ENCODE measurements at regions not wholly inside any gene's neighbourhood (a gene's known extent, or its start where the extent isn't known, plus 50 kb on each side); places are given as distances from the start of the nearest gene placed in this dataset.

DNA sequence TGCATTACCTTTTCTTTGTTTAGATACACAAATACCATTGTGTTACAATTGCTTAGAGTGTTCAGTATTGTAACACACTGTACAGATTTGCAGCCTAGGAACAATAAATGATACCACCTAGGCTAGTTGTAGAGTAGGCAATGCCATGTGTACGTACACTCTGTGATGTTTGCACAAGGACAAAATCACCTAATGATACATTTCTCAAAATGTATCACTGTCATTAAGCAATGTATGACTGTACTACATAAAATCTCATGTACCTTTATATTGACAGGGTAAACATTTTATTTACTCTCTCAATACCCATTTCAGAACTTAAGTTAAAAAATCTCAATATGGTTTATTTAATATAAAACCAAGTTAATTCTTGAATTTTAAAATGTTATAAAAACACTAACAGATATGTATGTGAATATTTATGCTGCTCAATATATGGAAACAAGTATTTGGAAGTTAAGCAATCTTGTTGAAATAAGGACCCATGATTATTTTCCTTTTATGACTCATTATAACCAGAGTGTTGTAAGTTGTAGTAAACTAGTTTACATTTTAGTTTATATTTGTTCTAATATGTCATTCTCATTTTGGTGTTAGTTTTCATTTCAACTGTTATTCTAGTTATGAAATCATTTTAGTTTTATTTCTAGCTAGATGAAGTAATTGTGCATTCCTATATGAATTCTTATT lies 409.2 kb downstream of the TLL1 start:
- H4K20me1 ChIP-seq (ENCODE audit: insufficient read depth, low read length, poor library complexity, severe bottlenecking), result no peaks in the 10 kb centered on the region
- no peak for TF ChIP-seq EZH2phosphoT487 (IDR thresholded peaks at IDR 0.05; ENCODE audit: borderline replicate concordance)
- TF ChIP-seq, protein P1, sequence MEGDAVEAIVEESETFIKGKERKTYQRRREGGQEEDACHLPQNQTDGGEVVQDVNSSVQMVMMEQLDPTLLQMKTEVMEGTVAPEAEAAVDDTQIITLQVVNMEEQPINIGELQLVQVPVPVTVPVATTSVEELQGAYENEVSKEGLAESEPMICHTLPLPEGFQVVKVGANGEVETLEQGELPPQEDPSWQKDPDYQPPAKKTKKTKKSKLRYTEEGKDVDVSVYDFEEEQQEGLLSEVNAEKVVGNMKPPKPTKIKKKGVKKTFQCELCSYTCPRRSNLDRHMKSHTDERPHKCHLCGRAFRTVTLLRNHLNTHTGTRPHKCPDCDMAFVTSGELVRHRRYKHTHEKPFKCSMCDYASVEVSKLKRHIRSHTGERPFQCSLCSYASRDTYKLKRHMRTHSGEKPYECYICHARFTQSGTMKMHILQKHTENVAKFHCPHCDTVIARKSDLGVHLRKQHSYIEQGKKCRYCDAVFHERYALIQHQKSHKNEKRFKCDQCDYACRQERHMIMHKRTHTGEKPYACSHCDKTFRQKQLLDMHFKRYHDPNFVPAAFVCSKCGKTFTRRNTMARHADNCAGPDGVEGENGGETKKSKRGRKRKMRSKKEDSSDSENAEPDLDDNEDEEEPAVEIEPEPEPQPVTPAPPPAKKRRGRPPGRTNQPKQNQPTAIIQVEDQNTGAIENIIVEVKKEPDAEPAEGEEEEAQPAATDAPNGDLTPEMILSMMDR (conservative IDR thresholded peaks at IDR 0.05; ENCODE audit: low read length), result no peak
- no peak overlapping the region for H2AFZ ChIP-seq (ENCODE audit: low read length)
- H3K27me3 ChIP-seq (ENCODE audit: insufficient read depth, low read length, poor library complexity, severe bottlenecking), result no peaks in the 10 kb centered on the region
- no peaks in the 10 kb centered on the region for H3F3A ChIP-seq (ENCODE audit: low read depth)
- peaks cover 11% of the 10 kb centered on the region for H3K4me1 ChIP-seq (ENCODE audit: insufficient read depth, low read length, poor library complexity, severe bottlenecking)
- no peak overlapping the region for H3K4me2 ChIP-seq (ENCODE audit: low read depth, low read length, poor library complexity, severe bottlenecking)
- H3K79me2 ChIP-seq (ENCODE audit: insufficient read depth, low read length), result no peaks in the 10 kb centered on the region
- H3K36me3 ChIP-seq (ENCODE audit: insufficient read depth, low read length), result no peaks in the 10 kb centered on the region
- no peak overlapping the region for H3K9ac ChIP-seq (ENCODE audit: low read depth, low read length, poor library complexity, severe bottlenecking)
- no peak overlapping the region for H3K4me3 ChIP-seq (ENCODE audit: low read length, poor library complexity, severe bottlenecking)
- no peaks in the 10 kb centered on the region for H3K9me2 ChIP-seq (replicated peaks; ENCODE audit: low read depth, low read length)
- H3K9me3 ChIP-seq (ENCODE audit: insufficient read depth, low read depth, low read length), result no peaks in the 10 kb centered on the region

DNA sequence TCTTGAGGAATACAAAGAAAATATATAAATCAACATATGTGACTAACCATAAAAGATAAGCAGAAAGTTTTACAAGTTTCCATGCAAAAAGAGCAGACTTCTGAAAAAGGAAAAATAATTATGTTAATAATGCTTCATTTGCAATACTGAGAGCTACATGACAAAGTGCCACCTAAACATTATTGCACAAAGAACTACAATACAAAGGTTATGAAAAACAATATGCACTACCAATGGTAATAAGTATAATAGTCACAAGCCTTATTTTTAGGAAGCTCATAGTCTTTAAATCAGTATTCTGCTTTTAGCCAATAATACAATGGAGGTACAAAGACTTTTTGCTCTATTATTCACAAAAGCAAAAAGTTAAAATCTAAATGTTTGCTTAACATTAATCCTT lies 411.2 kb downstream of the TLL1 start:
- Histone ChIP-seq H3K36me3 (ENCODE audit: insufficient read depth, low read length) (no peaks in the 10 kb centered on the region), H3K4me1 (ENCODE audit: insufficient read depth, low read length, poor library complexity, severe bottlenecking) (peaks cover under 1% of the 10 kb centered on the region), H3K4me2 (ENCODE audit: low read depth, low read length, poor library complexity, severe bottlenecking) (no peak overlapping the region), H3F3A (ENCODE audit: low read depth) (no peaks in the 10 kb centered on the region), H4K20me1 (ENCODE audit: insufficient read depth, low read length, poor library complexity, severe bottlenecking) (no peaks in the 10 kb centered on the region), H3K79me2 (ENCODE audit: insufficient read depth, low read length) (no peaks in the 10 kb centered on the region), H3K9me3 (ENCODE audit: insufficient read depth, low read depth, low read length) (no peaks in the 10 kb centered on the region), H3K9me2 (replicated peaks; ENCODE audit: low read depth, low read length) (no peaks in the 10 kb centered on the region), H2AFZ (ENCODE audit: low read length) (no peak overlapping the region), H3K4me3 (ENCODE audit: low read length, poor library complexity, severe bottlenecking) (no peak overlapping the region), H3K9ac (ENCODE audit: low read depth, low read length, poor library complexity, severe bottlenecking) (no peak overlapping the region), H3K27me3 (ENCODE audit: insufficient read depth, low read length, poor library complexity, severe bottlenecking) (no peaks in the 10 kb centered on the region)
- TF ChIP-seq, protein P1 (conservative IDR thresholded peaks at IDR 0.05; ENCODE audit: low read length), result no peak
- no peak for TF ChIP-seq EZH2phosphoT487 (IDR thresholded peaks at IDR 0.05; ENCODE audit: borderline replicate concordance)

DNA sequence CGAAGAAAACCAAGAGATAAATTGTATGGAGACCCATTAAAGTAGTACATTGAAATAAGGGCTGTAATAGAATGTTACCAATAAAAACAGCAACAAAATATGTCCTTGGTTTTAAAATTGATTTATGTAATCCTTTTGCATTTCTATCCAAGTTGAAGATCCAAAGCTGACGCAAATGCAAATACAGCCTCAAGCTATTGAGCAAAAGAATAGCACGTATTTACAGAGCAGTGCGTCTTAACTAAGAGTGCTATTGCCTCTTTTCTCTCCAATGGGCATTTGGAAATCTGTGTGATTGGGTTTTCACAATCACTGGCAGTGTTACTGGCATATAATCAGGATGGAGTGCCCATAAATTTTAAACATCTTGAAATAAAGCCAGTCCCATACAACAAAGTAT lies 417.4 kb downstream of the TLL1 start:
- Histone ChIP-seq H3K9ac (ENCODE audit: low read depth, low read length, poor library complexity, severe bottlenecking) (no peak overlapping the region), H3K79me2 (ENCODE audit: insufficient read depth, low read length) (no peaks in the 10 kb centered on the region), H3K4me2 (ENCODE audit: low read depth, low read length, poor library complexity, severe bottlenecking) (no peak overlapping the region), H3K9me2 (replicated peaks; ENCODE audit: low read depth, low read length) (no peaks in the 10 kb centered on the region), H4K20me1 (ENCODE audit: insufficient read depth, low read length, poor library complexity, severe bottlenecking) (no peaks in the 10 kb centered on the region), H3F3A (ENCODE audit: low read depth) (no peaks in the 10 kb centered on the region), H3K4me1 (ENCODE audit: insufficient read depth, low read length, poor library complexity, severe bottlenecking) (no peaks in the 10 kb centered on the region), H3K4me3 (ENCODE audit: low read length, poor library complexity, severe bottlenecking) (no peak overlapping the region), H3K9me3 (ENCODE audit: insufficient read depth, low read depth, low read length) (no peaks in the 10 kb centered on the region), H3K36me3 (ENCODE audit: insufficient read depth, low read length) (no peaks in the 10 kb centered on the region), H2AFZ (ENCODE audit: low read length) (no peak overlapping the region), H3K27me3 (ENCODE audit: insufficient read depth, low read length, poor library complexity, severe bottlenecking) (no peaks in the 10 kb centered on the region)
- TF ChIP-seq EZH2phosphoT487 (IDR thresholded peaks at IDR 0.05; ENCODE audit: borderline replicate concordance), result no peak
- TF ChIP-seq, protein P1 (conservative IDR thresholded peaks at IDR 0.05; ENCODE audit: low read length), result no peak
